CD8-positive, alpha-beta memory T cell (primary cell): ENCODE measurements at regions not wholly inside any gene's neighbourhood (a gene's known extent, or its start where the extent isn't known, plus 50 kb on each side); places are given as distances from the start of the nearest gene placed in this dataset.

Experiments used
- CTCF ChIA-PET: fragments of 350-600 bp; sonication (Branson Sonifier 250); formaldehyde crosslinking; loops from one replicate; lab custom pipeline; 2021; ENCODE audit warnings: antibody characterized with exemption; lab: Charles Lee
- POLR2A ChIA-PET: fragments of 350-600 bp; sonication (Branson Sonifier 250); formaldehyde crosslinking; loops from one replicate; lab custom pipeline; 2021; ENCODE audit warnings: antibody characterized with exemption; lab: Charles Lee
- DNase-seq, 5 donors: peaks; one replicate each; pipeline versions ENCODE4 v3.0.0 to v3.0.0-alpha.2; 2020 to 2022; ENCODE audit warnings: mixed read lengths in 1 of 5
- H3K27ac ChIP-seq: one replicate; pipeline ENCODE4 v1.7.0; 2013; ENCODE audit warnings: low read depth, mild to moderate bottlenecking, low read length, moderate library complexity
- H3K27me3 ChIP-seq: 2 replicates; pipeline ENCODE4 v1.7.0; 2013; ENCODE audit warnings: low read length, mild to moderate bottlenecking; ENCODE audit not compliant: insufficient read depth, poor library complexity, severe bottlenecking
- H3K36me3 ChIP-seq: 2 replicates; pipeline ENCODE4 v1.7.0; 2013; ENCODE audit warnings: mild to moderate bottlenecking, low read length, moderate library complexity; ENCODE audit not compliant: insufficient read depth
- H3K4me1 ChIP-seq: 2 replicates; pipeline ENCODE4 v1.7.0; 2013; ENCODE audit warnings: mild to moderate bottlenecking, low read length, moderate library complexity; ENCODE audit not compliant: insufficient read depth
- H3K4me3 ChIP-seq: 2 replicates; pipeline ENCODE4 v1.7.0; 2013; ENCODE audit warnings: mild to moderate bottlenecking, low read length
- H3K9me3 ChIP-seq: 2 replicates; pipeline ENCODE4 v1.7.0; 2013; ENCODE audit warnings: mild to moderate bottlenecking, low read length
- H3K27ac Mint-ChIP-seq, 8 donors: one replicate each; pipeline ENCODE4 v1.8.0; 2020 to 2021; ENCODE audit warnings: mixed read lengths in 8 of 8, mild to moderate bottlenecking in 6 of 8, inconsistent platforms in 3 of 8, moderate library complexity in 3 of 8
- H3K27me3 Mint-ChIP-seq, 2 donors: one replicate each; pipeline ENCODE4 v1.8.0; 2020 to 2021; ENCODE audit warnings: mixed read lengths in 2 of 2, mild to moderate bottlenecking in 1 of 2, moderate library complexity in 1 of 2
- H3K36me3 Mint-ChIP-seq, 3 donors: one replicate each; pipeline ENCODE4 v1.8.0; 2020 to 2021; ENCODE audit warnings: mixed read lengths in 3 of 3, inconsistent platforms in 1 of 3, mild to moderate bottlenecking in 1 of 3
- H3K4me1 Mint-ChIP-seq, 3 donors: one replicate each; pipeline ENCODE4 v1.8.0; 2020 to 2021; ENCODE audit warnings: mixed read lengths in 3 of 3, inconsistent platforms in 1 of 3, mild to moderate bottlenecking in 1 of 3
- H3K4me3 Mint-ChIP-seq, 7 donors: one replicate each; pipeline ENCODE4 v1.8.0; 2020 to 2021; ENCODE audit warnings: mixed read lengths in 7 of 7, mild to moderate bottlenecking in 6 of 7, moderate library complexity in 4 of 7, inconsistent platforms in 2 of 7
- H3K9me3 Mint-ChIP-seq, 5 donors: one replicate each; pipeline ENCODE4 v1.8.0; 2020 to 2022; ENCODE audit warnings: mixed read lengths in 5 of 5, mild to moderate bottlenecking in 3 of 5, moderate library complexity in 2 of 5, inconsistent platforms in 1 of 5

DNA sequence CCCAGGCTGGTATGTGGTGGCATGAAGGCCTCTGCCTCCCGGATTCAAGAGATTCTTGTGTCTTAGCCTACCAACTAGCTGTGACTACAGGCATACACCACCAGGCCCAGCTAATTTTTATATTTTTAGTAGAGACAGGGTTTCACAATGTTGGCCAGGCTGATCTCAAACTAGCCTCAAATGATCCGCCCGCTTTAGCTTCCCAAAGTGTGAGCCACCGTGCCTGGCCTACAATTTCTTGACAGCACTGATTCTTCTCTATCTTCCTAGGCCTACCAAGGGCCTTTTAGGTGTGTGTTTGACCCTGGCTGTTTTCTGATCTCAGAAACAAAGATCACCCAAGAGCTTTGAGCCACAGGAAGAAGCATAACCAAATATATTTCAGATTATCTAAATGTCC, 540.8 kb upstream of the ADAMTS5 start:
- H3K36me3 ChIP-seq: no peaks in the 10 kb centered on the region
- POLR2A ChIA-PET: no interaction called here
- no peak overlapping the region for H3K4me3 Mint-ChIP-seq
- no peaks in the 10 kb centered on the region for H3K9me3 ChIP-seq
- H3K4me3 ChIP-seq: no peak overlapping the region
- no peaks in the 10 kb centered on the region for H3K4me1 Mint-ChIP-seq
- no peaks in the 10 kb centered on the region for H3K27me3 ChIP-seq
- H3K4me1 ChIP-seq: no peaks in the 10 kb centered on the region
- H3K36me3 Mint-ChIP-seq: no peaks in the 10 kb centered on the region
- H3K9me3 Mint-ChIP-seq: peaks cover 1 to 13% (median 4%) of the 10 kb centered on the region in 5 donors
- no peak overlapping the region for H3K27ac Mint-ChIP-seq
- no peaks in the 10 kb centered on the region for H3K27me3 Mint-ChIP-seq
- no peak overlapping the region for H3K27ac ChIP-seq
- CTCF ChIA-PET: no interaction called here
- DNase-seq: no peak

DNA sequence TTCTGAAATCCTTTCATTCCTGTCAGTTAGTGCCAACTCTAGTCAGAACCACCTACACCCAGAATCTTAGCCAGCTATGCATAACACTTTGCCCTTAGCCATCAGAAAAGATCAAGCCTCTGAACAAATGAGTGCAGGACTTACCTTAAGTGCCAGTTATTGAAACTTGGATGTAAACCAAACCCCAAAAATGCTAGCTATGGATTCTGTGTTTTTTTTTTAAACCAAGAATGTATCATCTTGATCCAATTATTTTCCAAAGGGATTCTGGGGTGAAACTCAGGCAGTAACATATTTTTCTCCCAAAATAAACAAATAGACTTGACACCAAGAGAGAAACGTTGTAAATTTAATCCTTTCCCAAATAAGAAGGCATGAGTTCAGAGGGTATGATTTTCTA, 538.6 kb upstream of the ADAMTS5 start:
- no peaks in the 10 kb centered on the region for H3K27me3 Mint-ChIP-seq

GRCh38 chr21:27502801-27503200, 535.9 kb upstream of the ADAMTS5 start:
- Histone ChIP-seq H3K27me3 (no peaks in the 10 kb centered on the region), H3K9me3 (no peaks in the 10 kb centered on the region), H3K4me3 (no peak overlapping the region), H3K27ac (no peak overlapping the region), H3K4me1 (no peaks in the 10 kb centered on the region), H3K36me3 (no peaks in the 10 kb centered on the region)
- no peak overlapping the region for H3K4me3 Mint-ChIP-seq
- H3K27ac Mint-ChIP-seq: no peak overlapping the region
- peaks cover 1 to 15% (median 3%) of the 10 kb centered on the region in 5 donors for H3K9me3 Mint-ChIP-seq
- ChIA-PET CTCF (no interaction called here), POLR2A (no interaction called here)
- no peak for DNase-seq
- H3K4me1 Mint-ChIP-seq: no peaks in the 10 kb centered on the region
- no peaks in the 10 kb centered on the region for H3K27me3 Mint-ChIP-seq
- H3K36me3 Mint-ChIP-seq: no peaks in the 10 kb centered on the region

More for the DNA sequence above, 538.6 kb upstream of the ADAMTS5 start:
- Histone ChIP-seq H3K4me3 (no peak overlapping the region), H3K27ac (no peak overlapping the region), H3K9me3 (no peaks in the 10 kb centered on the region), H3K4me1 (no peaks in the 10 kb centered on the region), H3K27me3 (no peaks in the 10 kb centered on the region), H3K36me3 (no peaks in the 10 kb centered on the region)
- DNase-seq: no peak
- Mint-ChIP-seq H3K9me3 (peaks cover 1 to 15% (median 5%) of the 10 kb centered on the region in 5 donors), H3K4me1 (no peaks in the 10 kb centered on the region), H3K27ac (no peak overlapping the region), H3K4me3 (no peak overlapping the region), H3K36me3 (no peaks in the 10 kb centered on the region)
- ChIA-PET CTCF (no interaction called here), POLR2A (no interaction called here)

GRCh38 chr21:27498025-27498424, 531.1 kb upstream of the ADAMTS5 start:
- H3K27me3 Mint-ChIP-seq: no peaks in the 10 kb centered on the region

GRCh38 chr21:27495836-27496235, 528.9 kb upstream of the ADAMTS5 start:
- Mint-ChIP-seq H3K4me3 (no peak overlapping the region), H3K4me1 (no peaks in the 10 kb centered on the region), H3K36me3 (no peaks in the 10 kb centered on the region), H3K27ac (no peak overlapping the region), H3K9me3 (peaks cover 0 to 7% (median 0%) of the 10 kb centered on the region in 5 donors), H3K27me3 (no peaks in the 10 kb centered on the region)
- Histone ChIP-seq H3K27me3 (no peaks in the 10 kb centered on the region), H3K36me3 (no peaks in the 10 kb centered on the region), H3K4me3 (no peak overlapping the region), H3K4me1 (no peaks in the 10 kb centered on the region), H3K27ac (no peak overlapping the region), H3K9me3 (no peaks in the 10 kb centered on the region)
- ChIA-PET CTCF (no interaction called here), POLR2A (no interaction called here)
- DNase-seq: no peak

More at GRCh38 chr21:27498025-27498424, 531.1 kb upstream of the ADAMTS5 start:
- no peaks in the 10 kb centered on the region for H3K9me3 ChIP-seq
- H3K27ac ChIP-seq: no peak overlapping the region
- H3K4me3 ChIP-seq: no peak overlapping the region
- no peaks in the 10 kb centered on the region for H3K36me3 ChIP-seq
- ChIA-PET POLR2A (no interaction called here), CTCF (no interaction called here)
- Mint-ChIP-seq H3K4me3 (no peak overlapping the region), H3K4me1 (no peaks in the 10 kb centered on the region), H3K9me3 (peaks cover 0 to 14% (median 2%) of the 10 kb centered on the region in 5 donors), H3K27ac (no peak overlapping the region), H3K36me3 (no peaks in the 10 kb centered on the region)
- H3K4me1 ChIP-seq: no peaks in the 10 kb centered on the region
- DNase-seq: no peak
- H3K27me3 ChIP-seq: no peaks in the 10 kb centered on the region

GRCh38 chr21:27493542-27493941, 526.7 kb upstream of the ADAMTS5 start:
- Histone ChIP-seq H3K27me3 (no peaks in the 10 kb centered on the region), H3K36me3 (no peaks in the 10 kb centered on the region), H3K4me3 (no peak overlapping the region), H3K9me3 (no peaks in the 10 kb centered on the region), H3K4me1 (no peaks in the 10 kb centered on the region), H3K27ac (no peak overlapping the region)
- Mint-ChIP-seq H3K4me1 (no peaks in the 10 kb centered on the region), H3K36me3 (no peaks in the 10 kb centered on the region), H3K4me3 (no peak overlapping the region), H3K27ac (no peak overlapping the region), H3K9me3 (peaks cover 0 to 7% (median 0%) of the 10 kb centered on the region in 5 donors), H3K27me3 (no peaks in the 10 kb centered on the region)
- DNase-seq: no peak
- ChIA-PET POLR2A (no interaction called here), CTCF (no interaction called here)

DNA sequence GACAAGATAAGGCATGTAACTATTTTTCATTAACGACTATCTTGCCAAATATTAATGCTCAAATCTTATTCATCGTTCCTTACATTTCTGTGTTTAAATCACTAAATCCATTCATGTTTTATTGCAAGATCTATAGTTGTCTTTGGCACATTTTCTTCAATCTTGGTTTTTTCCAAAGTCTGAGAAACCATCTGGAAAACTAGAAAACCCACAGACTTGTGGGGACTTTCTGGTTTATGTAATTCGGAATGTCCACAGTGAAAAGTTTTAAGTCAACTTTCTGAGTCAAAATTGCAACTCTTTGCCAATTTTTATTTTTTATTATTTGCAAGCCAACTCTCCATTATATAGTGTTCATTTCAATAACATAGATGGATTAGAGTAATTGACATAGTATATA, 520.8 kb upstream of the ADAMTS5 start:
- H3K27ac Mint-ChIP-seq: no peak overlapping the region
- Histone ChIP-seq H3K27ac (no peak overlapping the region), H3K9me3 (no peaks in the 10 kb centered on the region), H3K4me1 (no peaks in the 10 kb centered on the region), H3K27me3 (no peaks in the 10 kb centered on the region), H3K4me3 (no peak overlapping the region), H3K36me3 (no peaks in the 10 kb centered on the region)
- no peak overlapping the region for H3K4me3 Mint-ChIP-seq
- POLR2A ChIA-PET: no interaction called here
- H3K4me1 Mint-ChIP-seq: no peaks in the 10 kb centered on the region
- DNase-seq: no peak
- H3K36me3 Mint-ChIP-seq: no peaks in the 10 kb centered on the region
- peaks cover 0 to 2% (median 0%) of the 10 kb centered on the region in 5 donors for H3K9me3 Mint-ChIP-seq
- H3K27me3 Mint-ChIP-seq: no peaks in the 10 kb centered on the region
- CTCF ChIA-PET: no interaction called here

DNA sequence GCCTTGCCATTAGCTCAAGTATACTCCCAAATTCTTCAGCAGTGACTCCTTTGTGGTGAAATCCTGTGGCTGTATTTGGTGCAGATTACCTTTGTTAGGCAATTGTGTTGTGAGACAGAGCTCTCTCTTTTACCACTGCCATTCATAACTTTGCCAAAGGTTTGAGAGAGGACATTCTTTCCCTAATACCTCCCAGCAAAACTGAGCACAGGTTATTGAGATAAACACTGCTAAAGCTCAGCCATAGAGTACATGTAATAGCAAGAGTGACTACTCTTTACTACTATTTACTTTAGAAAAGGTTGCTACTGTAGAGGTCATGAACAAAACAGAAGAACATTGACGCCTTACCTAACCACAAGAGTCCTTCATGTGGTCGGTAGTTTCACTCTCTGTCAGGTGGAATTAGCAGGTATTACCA, 514.0 kb upstream of the ADAMTS5 start:
- Histone ChIP-seq H3K27me3 (no peaks in the 10 kb centered on the region), H3K27ac (no peak overlapping the region), H3K36me3 (no peaks in the 10 kb centered on the region), H3K4me1 (no peaks in the 10 kb centered on the region), H3K9me3 (no peaks in the 10 kb centered on the region), H3K4me3 (no peak overlapping the region)
- no peak for DNase-seq
- ChIA-PET POLR2A (no interaction called here), CTCF (no interaction called here)
- Mint-ChIP-seq H3K27me3 (no peaks in the 10 kb centered on the region), H3K36me3 (no peaks in the 10 kb centered on the region), H3K27ac (no peak overlapping the region), H3K4me3 (no peak overlapping the region), H3K4me1 (no peaks in the 10 kb centered on the region), H3K9me3 (peaks cover 0 to 19% (median 3%) of the 10 kb centered on the region in 5 donors)

- Histone ChIP-seq H3K9me3 (no peaks in the 10 kb centered on the region), H3K4me1 (no peaks in the 10 kb centered on the region), H3K36me3 (no peaks in the 10 kb centered on the region), H3K27ac (no peak overlapping the region), H3K27me3 (no peaks in the 10 kb centered on the region), H3K4me3 (no peak overlapping the region)
- Mint-ChIP-seq H3K27me3 (no peaks in the 10 kb centered on the region), H3K36me3 (no peaks in the 10 kb centered on the region), H3K4me1 (no peaks in the 10 kb centered on the region), H3K4me3 (no peak overlapping the region), H3K27ac (no peak overlapping the region), H3K9me3 (peaks cover 0 to 19% (median 3%) of the 10 kb centered on the region in 5 donors)
- ChIA-PET POLR2A (no interaction called here), CTCF (no interaction called here)
- no peak for DNase-seq
These were observed 510.4 kb upstream of the ADAMTS5 start for GRCh38 chr21:27477296-27477695.
